Fibroblast of skin of abdomen (primary cell): ENCODE measurements at regions not wholly inside any gene's neighbourhood (a gene's known extent, or its start where the extent isn't known, plus 50 kb on each side); places are given as distances from the start of the nearest gene placed in this dataset.

Experiments
- DNase-seq: peaks from one replicate; pipeline ENCODE4 v3.0.0-alpha.2; 2013

DNA sequence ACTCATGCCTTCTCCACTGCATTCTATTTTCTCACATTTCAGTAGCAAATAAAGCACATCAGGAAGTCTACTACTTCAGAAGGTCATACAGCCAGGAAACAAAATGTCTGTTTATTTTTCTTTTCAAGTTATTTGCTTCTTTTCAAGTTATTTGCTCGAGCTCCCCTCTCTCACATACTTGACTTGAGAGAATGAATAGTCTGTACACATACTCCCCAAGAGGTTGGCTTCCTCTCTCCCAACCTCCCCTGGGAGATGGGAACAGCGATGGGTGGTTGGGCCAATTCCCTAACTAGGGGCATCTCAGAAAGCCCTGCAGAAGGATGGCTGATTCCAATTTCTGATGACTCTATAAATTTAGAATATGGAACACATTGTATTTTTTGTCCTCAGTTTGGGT lies 64.7 kb upstream of the PTPN13 start:
- no peak for DNase-seq

DNA sequence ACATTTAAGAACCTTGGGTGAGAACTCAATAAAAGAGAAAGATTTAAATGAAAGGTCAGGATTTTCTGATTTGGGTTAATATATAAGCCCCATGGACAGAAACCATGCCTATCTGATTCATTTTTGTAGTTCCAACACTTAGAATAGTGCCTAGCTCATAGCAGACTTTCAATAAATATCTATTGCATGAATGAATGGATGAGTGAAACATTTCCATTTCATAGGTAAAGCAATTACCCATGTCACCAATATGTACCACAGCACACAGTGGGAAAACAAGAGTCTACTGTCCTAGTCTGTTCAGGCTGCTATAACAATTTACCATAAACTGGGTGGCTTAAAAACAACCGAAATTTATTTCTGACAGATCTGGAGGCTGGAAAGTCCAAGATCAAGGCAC lies 63.9 kb upstream of the PTPN13 start:
- no peak for DNase-seq

DNA sequence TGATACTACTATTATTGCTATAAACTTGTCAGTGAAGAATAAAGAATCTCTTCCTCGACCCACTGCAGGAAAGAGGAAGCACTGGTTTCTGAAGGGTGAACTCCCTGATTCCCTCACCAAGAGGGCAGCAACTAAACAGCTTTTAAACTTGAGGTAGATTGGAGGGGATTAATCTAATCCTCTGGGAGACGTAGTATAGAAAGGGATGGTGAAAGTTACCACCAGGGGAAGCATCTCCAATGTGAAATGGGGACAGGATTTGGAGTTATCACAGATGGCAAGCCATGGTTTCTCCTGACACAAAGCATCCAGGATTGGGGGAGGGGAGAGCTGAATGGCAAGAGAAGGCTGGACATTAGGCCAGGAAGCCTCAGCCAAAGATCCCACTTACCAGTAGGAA lies 62.7 kb upstream of the PTPN13 start:
- DNase-seq = no peak

DNA sequence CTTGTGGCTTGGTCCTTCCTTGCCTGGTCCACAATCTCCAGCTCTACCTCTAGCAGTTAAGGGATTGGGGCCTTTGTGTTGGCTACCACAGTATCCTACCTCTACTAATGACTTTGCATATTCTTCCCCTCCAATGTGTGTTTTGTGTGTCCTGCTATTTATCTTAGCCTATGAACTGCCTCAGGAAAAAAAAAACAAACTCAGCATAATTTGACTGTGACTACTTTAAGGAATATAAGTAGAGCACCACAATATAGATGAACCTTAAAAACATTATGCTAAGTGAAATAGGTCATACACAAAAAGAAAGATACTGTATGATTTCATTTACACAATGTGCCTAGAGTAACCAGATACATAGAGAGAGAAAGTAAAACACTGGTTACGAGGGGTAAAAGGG lies 61.3 kb upstream of the PTPN13 start:
- DNase-seq = no peak

DNA sequence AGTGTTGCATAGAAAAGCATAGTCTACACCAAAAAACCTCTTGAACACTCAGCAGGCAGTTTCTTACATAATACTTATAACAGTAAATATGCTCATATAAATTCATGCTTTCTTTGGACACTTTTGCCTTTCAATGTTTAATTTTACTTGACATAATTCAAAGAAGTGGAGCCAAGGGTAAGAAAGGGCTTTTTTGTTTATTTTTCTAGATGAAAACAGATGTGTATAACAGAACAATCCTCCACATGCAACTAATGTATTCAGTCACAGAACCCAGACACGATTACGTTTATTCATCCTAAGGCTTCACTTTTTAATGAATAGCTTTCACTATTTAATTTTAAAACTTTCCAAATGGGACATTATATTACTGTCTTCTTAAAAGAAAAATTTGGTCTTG lies 58.0 kb upstream of the PTPN13 start:
- no peak for DNase-seq

DNA sequence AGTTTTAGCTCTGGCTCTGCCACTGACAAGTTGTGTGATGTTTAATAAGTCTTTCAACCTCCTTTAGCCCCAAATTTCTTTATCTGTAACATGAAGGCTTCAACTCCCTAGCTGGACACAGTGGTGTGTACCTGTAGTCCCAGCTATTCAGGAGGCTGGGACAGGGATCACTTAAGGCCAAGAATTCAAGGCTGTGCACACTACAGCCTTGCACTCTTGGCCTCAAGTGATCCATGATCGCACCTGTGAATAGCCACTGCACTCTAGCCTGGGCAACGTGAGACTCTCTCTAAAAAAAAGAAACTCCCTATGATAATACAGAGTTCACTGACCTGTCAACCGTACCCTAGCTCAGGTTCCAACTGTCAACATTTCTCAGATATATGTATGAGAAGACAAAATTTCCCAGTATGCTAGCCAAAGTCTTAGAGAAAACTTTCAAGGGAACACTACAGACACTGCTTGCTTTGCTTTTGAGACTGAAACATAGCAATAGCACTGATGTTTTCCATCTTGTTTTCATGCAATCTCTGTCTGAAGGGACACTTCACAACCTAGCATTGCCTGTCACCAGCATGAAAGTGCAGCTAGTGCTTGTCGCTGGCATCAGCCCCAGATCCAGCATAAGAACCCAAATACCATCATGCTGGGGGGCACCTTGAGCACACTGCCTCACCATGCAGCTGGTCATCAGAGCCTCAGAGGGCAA lies 51.6 kb upstream of the PTPN13 start:
- DNase-seq = no peak

DNA sequence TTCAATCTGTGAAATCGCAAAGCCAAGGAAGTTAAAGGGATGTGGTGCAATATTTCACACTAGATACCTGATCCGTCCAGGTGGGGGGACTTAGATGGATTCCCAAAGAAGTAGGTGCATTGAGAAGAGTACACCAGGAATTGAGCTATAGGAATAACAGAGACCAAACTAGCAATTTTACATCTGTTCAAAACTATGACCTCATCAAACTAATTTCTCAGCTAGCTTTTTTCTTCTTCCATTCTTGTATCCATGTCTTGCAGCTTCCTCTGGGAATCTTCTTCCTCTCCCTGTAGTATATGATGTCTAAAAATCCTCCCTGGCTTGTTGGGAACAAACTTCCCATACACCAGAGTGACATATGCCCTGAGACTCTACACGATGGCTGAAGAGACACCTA lies 51.0 kb upstream of the PTPN13 start:
- DNase-seq = no peak

DNA sequence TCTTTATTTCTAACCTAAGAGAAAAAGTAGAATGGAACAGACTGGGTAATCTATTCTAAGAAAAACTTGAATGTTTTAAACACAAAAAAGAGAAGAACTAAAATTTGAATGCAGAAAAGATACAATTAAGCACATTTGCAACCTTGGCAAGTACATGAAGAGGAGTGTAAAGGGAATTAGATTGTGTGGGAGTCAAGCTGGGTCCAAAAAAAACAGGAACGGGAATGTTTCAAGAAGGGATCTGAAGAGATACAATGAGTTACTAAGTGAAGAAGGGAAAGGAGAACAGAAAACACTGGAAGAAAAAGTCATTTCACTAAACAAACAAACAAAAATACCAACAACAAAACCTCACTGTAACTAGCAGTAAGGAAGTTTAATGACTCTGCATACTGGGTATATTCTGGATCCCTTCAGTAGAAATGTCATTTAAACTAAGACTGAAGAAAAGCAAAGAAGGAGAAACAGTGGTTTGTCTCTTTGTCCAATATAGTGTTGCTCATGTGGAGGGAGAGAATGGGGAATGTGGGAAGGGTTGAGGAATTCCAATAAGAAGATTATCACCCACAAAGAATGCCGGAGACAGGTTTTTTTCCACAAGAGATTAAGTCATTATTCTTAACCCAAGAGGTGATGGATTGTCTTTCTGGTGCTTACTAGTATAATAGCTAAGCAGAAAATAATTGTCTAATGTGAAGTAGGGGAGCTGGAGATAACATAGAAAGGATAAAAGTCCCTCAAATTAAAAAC lies 50.4 kb upstream of the PTPN13 start:
- peak; percentile 73 for DNase-seq

DNA sequence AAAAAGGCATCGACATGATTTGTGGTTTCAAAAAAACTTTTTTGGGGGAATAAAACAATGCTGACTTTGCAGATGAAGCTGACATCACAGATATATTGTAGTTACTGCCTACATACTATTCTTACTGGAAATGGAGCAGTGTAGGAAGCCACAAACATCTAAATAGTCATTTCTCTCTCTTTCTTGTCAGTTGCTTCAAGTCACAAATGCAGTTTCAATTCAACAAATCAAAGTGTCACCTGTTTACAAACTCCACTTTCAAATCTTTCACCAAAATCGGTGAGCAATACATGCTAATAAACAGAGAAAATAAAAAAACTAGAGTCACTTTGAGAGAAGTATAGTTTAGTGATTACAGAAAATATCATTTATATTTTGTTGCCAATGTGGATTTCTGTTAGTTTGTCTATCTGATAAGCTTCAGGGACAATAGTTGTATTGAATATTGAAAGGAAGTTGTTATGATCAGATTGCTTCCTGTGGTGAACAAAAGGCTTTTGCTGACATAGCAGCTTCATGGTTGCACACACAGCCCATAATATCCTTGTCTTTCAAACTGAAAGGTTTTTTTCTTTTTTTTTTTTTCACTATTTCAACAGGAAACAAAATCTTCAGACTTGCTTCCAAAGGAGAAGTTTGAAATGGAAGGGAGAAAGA lies 49.7 kb upstream of the PTPN13 start:
- no peak for DNase-seq
